ENCODE measurements at regions not wholly inside any gene's neighbourhood (a gene's known extent, or its start where the extent isn't known, plus 50 kb on each side); places are given as distances from the start of the nearest gene placed in this dataset.

GRCh38 chr4:181219783-181220416 is 1023.3 kb upstream of the TENM3 start:
- no peak for DNase-seq (ENCODE audit: low spot score)
- intact Hi-C loops (cut with DNase I) = no loop called here

GRCh38 chr4:181224852-181225251 is 1018.4 kb upstream of the TENM3 start:
- intact Hi-C loops (cut with DNase I) = no loop called here
- no peak for DNase-seq (ENCODE audit: low spot score)

GRCh38 chr4:181225616-181226261 is 1017.5 kb upstream of the TENM3 start:
- no peak for DNase-seq (ENCODE audit: low spot score)
- intact Hi-C loops (cut with DNase I) = no loop called here

GRCh38 chr4:181234951-181235680 is 1008.1 kb upstream of the TENM3 start:
- no peak for DNase-seq (ENCODE audit: low spot score)
- intact Hi-C loops (cut with DNase I) = no loop called here

GRCh38 chr4:181245326-181245725 is 997.9 kb upstream of the TENM3 start:
- intact Hi-C loops (cut with DNase I) = no loop called here

GRCh38 chr4:181249031-181249430 is 994.2 kb upstream of the TENM3 start:
- no peak for DNase-seq (ENCODE audit: low spot score)
- intact Hi-C loops (cut with DNase I) = no loop called here

More at GRCh38 chr4:181245326-181245725, 997.9 kb upstream of the TENM3 start:
- DNase-seq (ENCODE audit: low spot score) = no peak

- DNase-seq (ENCODE audit: low spot score) = no peak
- intact Hi-C loops (cut with DNase I) = no loop called here
Observed at GRCh38 chr4:181254771-181255170, 988.4 kb upstream of the TENM3 start.

GRCh38 chr4:181258569-181258968 is 984.6 kb upstream of the TENM3 start:
- intact Hi-C loops (cut with DNase I) = no loop called here

GRCh38 chr4:181259081-181259709 is 984.0 kb upstream of the TENM3 start:
- intact Hi-C loops (cut with DNase I) = no loop called here
- no peak for DNase-seq (ENCODE audit: low spot score)

More at GRCh38 chr4:181258569-181258968, 984.6 kb upstream of the TENM3 start:
- no peak for DNase-seq (ENCODE audit: low spot score)

- DNase-seq (ENCODE audit: low spot score) = no peak
- intact Hi-C loops (cut with DNase I) = no loop called here
Observed at GRCh38 chr4:181261279-181261678, 981.9 kb upstream of the TENM3 start.

GRCh38 chr4:181264893-181265292 is 978.3 kb upstream of the TENM3 start:
- intact Hi-C loops (cut with DNase I) = no loop called here
- no peak for DNase-seq (ENCODE audit: low spot score)

GRCh38 chr4:181265370-181265769 is 977.8 kb upstream of the TENM3 start:
- no peak for DNase-seq (ENCODE audit: low spot score)
- intact Hi-C loops (cut with DNase I) = no loop called here

GRCh38 chr4:181271116-181271640 is 972.0 kb upstream of the TENM3 start:
- DNase-seq (ENCODE audit: low spot score) = no peak
- intact Hi-C loops (cut with DNase I) = no loop called here

GRCh38 chr4:181272422-181272821 is 970.8 kb upstream of the TENM3 start:
- no peak for DNase-seq (ENCODE audit: low spot score)
- intact Hi-C loops (cut with DNase I) = no loop called here

- intact Hi-C loops (cut with DNase I) = no loop called here
- DNase-seq (ENCODE audit: low spot score) = no peak
Observed at GRCh38 chr4:181278941-181279340, 964.3 kb upstream of the TENM3 start.

GRCh38 chr4:181281451-181281850 is 961.8 kb upstream of the TENM3 start:
- DNase-seq (ENCODE audit: low spot score) = no peak
- intact Hi-C loops (cut with DNase I) = no loop called here

GRCh38 chr4:181289198-181289597 is 954.0 kb upstream of the TENM3 start:
- intact Hi-C loops (cut with DNase I) = no loop called here
- DNase-seq (ENCODE audit: low spot score) = no peak

GRCh38 chr4:181291615-181292014 is 951.6 kb upstream of the TENM3 start:
- intact Hi-C loops (cut with DNase I) = no loop called here

GRCh38 chr4:181293014-181293413 is 950.2 kb upstream of the TENM3 start:
- intact Hi-C loops (cut with DNase I) = no loop called here
- no peak for DNase-seq (ENCODE audit: low spot score)

More at GRCh38 chr4:181291615-181292014, 951.6 kb upstream of the TENM3 start:
- no peak for DNase-seq (ENCODE audit: low spot score)

- no peak for DNase-seq (ENCODE audit: low spot score)
- intact Hi-C loops (cut with DNase I) = no loop called here
Observed at GRCh38 chr4:181293541-181293940, 949.7 kb upstream of the TENM3 start.

All from posterior vena cava (tissue), 2 donors.